ENCODE measurements at regions not wholly inside any gene's neighbourhood (a gene's known extent, or its start where the extent isn't known, plus 50 kb on each side); places are given as distances from the start of the nearest gene placed in this dataset.

- no peak for DNase-seq
- Histone ChIP-seq H3K27me3 (replicated peaks) (no peaks in the 10 kb centered on the region), H3K27ac (no peak overlapping the region), H3K4me3 (ENCODE audit: low read depth, low read length) (no peak overlapping the region), H3K36me3 (replicated peaks) (no peaks in the 10 kb centered on the region)
- in situ Hi-C loops (cut with HindIII; ENCODE audit: low pct_ligation_motif_present, low sequenced_read_pairs), result no loop called here
- TF ChIP-seq, protein P1, sequence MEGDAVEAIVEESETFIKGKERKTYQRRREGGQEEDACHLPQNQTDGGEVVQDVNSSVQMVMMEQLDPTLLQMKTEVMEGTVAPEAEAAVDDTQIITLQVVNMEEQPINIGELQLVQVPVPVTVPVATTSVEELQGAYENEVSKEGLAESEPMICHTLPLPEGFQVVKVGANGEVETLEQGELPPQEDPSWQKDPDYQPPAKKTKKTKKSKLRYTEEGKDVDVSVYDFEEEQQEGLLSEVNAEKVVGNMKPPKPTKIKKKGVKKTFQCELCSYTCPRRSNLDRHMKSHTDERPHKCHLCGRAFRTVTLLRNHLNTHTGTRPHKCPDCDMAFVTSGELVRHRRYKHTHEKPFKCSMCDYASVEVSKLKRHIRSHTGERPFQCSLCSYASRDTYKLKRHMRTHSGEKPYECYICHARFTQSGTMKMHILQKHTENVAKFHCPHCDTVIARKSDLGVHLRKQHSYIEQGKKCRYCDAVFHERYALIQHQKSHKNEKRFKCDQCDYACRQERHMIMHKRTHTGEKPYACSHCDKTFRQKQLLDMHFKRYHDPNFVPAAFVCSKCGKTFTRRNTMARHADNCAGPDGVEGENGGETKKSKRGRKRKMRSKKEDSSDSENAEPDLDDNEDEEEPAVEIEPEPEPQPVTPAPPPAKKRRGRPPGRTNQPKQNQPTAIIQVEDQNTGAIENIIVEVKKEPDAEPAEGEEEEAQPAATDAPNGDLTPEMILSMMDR (IDR thresholded peaks at IDR 0.05; ENCODE audit: low read depth, low read length, missing control alignments), result no peak
Measured at GRCh38 chr17:5635949-5636348, 51.6 kb upstream of the NLRP1 start.

- H3K36me3 ChIP-seq (replicated peaks), result no peaks in the 10 kb centered on the region
- in situ Hi-C loops (cut with HindIII; ENCODE audit: low pct_ligation_motif_present, low sequenced_read_pairs), result no loop called here
- no peak overlapping the region for H3K4me3 ChIP-seq (ENCODE audit: low read depth, low read length)
- DNase-seq, result no peak
- TF ChIP-seq, protein P1 (IDR thresholded peaks at IDR 0.05; ENCODE audit: low read depth, low read length, missing control alignments), result no peak
- H3K27ac ChIP-seq, result no peak overlapping the region
- no peaks in the 10 kb centered on the region for H3K27me3 ChIP-seq (replicated peaks)
Measured at GRCh38 chr17:5638596-5638995, 54.3 kb upstream of the NLRP1 start.

GRCh38 chr17:5640726-5641125 is 56.4 kb upstream of the NLRP1 start:
- H3K36me3 ChIP-seq (replicated peaks), result no peaks in the 10 kb centered on the region
- DNase-seq, result no peak
- TF ChIP-seq, protein P1 (IDR thresholded peaks at IDR 0.05; ENCODE audit: low read depth, low read length, missing control alignments), result no peak
- H3K27ac ChIP-seq, result no peak overlapping the region
- in situ Hi-C loops (cut with HindIII; ENCODE audit: low pct_ligation_motif_present, low sequenced_read_pairs), result no loop called here
- no peaks in the 10 kb centered on the region for H3K27me3 ChIP-seq (replicated peaks)
- no peak overlapping the region for H3K4me3 ChIP-seq (ENCODE audit: low read depth, low read length)

DNA sequence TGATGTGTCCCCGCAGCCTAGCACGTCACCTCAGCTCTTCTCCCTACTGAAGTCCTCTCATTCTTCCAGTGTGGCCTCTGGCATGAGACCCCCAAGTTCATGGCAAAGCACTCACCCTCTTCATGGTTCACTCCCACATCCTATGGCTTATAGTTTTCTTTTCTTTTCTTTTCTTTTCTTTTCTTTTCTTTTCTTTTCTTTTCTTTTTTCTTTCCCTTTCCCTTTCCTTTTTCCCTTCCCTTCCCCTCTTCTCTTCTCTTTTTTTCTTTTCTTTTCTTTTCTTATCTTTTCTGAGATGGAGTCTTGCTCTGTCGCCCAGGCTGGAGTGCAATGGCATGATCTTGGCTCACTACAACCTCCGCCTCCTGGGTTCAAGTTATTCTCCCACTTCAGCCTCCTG is 58.4 kb upstream of the NLRP1 start:
- H3K4me3 ChIP-seq (ENCODE audit: low read depth, low read length), result no peak overlapping the region
- in situ Hi-C loops (cut with HindIII; ENCODE audit: low pct_ligation_motif_present, low sequenced_read_pairs), result no loop called here
- H3K36me3 ChIP-seq (replicated peaks), result no peaks in the 10 kb centered on the region
- TF ChIP-seq, protein P1 (IDR thresholded peaks at IDR 0.05; ENCODE audit: low read depth, low read length, missing control alignments), result no peak
- DNase-seq, result no peak
- no peaks in the 10 kb centered on the region for H3K27me3 ChIP-seq (replicated peaks)
- H3K27ac ChIP-seq, result no peak overlapping the region

GRCh38 chr17:5644065-5644464 is 59.8 kb upstream of the NLRP1 start:
- no peak overlapping the region for H3K27ac ChIP-seq
- DNase-seq, result no peak
- no peak overlapping the region for H3K4me3 ChIP-seq (ENCODE audit: low read depth, low read length)
- TF ChIP-seq, protein P1 (IDR thresholded peaks at IDR 0.05; ENCODE audit: low read depth, low read length, missing control alignments), result no peak
- no peaks in the 10 kb centered on the region for H3K27me3 ChIP-seq (replicated peaks)
- H3K36me3 ChIP-seq (replicated peaks), result no peaks in the 10 kb centered on the region
- in situ Hi-C loops (cut with HindIII; ENCODE audit: low pct_ligation_motif_present, low sequenced_read_pairs), result no loop called here

- Histone ChIP-seq H3K27me3 (replicated peaks) (no peaks in the 10 kb centered on the region), H3K36me3 (replicated peaks) (no peaks in the 10 kb centered on the region), H3K27ac (no peak overlapping the region), H3K4me3 (ENCODE audit: low read depth, low read length) (no peak overlapping the region)
- DNase-seq, result no peak
- in situ Hi-C loops (cut with HindIII; ENCODE audit: low pct_ligation_motif_present, low sequenced_read_pairs), result no loop called here
- TF ChIP-seq, protein P1 (IDR thresholded peaks at IDR 0.05; ENCODE audit: low read depth, low read length, missing control alignments), result no peak
Measured at GRCh38 chr17:5651348-5651747, 67.0 kb upstream of the NLRP1 start.
